HCT116 (cell line): ENCODE measurements at regions not wholly inside any gene's neighbourhood (a gene's known extent, or its start where the extent isn't known, plus 50 kb on each side); places are given as distances from the start of the nearest gene placed in this dataset.

Experiments used
- ATAC-seq: fragments of 200-7000 bp; cut with Tn5 transposase; 2 replicates; pipeline ENCODE4 v1.9.1; 2020; ENCODE audit warnings: mild to moderate bottlenecking, moderate library complexity
- BruUV-seq: library from RNA; stranded (reverse); fragments of 400-500 nt; replicated peaks from 2 replicates; lab custom pipeline; 2021; lab: Mats Ljungman, UMichigan
- CTCF ChIA-PET: fragments of 300-600 bp; sonication (Branson Sonifier 250); formaldehyde crosslinking; loops from one replicate; lab custom pipeline; 2021; ENCODE audit warnings: antibody characterized with exemption; lab: Charles Lee
- POLR2A ChIA-PET: fragments of 300-600, 350-600 bp; sonication (Branson Sonifier 250); formaldehyde crosslinking; loops from one replicate; lab custom pipeline; 2021; ENCODE audit warnings: antibody characterized with exemption; lab: Charles Lee
- RAD21 ChIA-PET, 2 experiments: fragments of 300-600 bp; sonication (Branson Sonifier 250); formaldehyde crosslinking; loops; one replicate each; lab custom pipeline; 2023; ENCODE audit warnings: low total read pairs in 2 of 2; ENCODE audit not compliant: uncharacterized antibody in 2 of 2, unreplicated experiment in 2 of 2, low non-redundant PET in 1 of 2; lab: Charles Lee
- DNase-seq: peaks from one replicate; pipeline ENCODE4 v3.0.0-alpha.2; 2010; ENCODE audit warnings: low read depth, low spot score
- H2AFZ ChIP-seq: fragments of 200-600 bp; shearing (Covaris generic), sonication (generic); 2 replicates; pipeline ENCODE4 v1.6.1; 2017; ENCODE audit warnings: low read depth, mixed run types, mixed read lengths, antibody characterized with exemption, low read length; ENCODE audit not compliant: poor library complexity, severe bottlenecking
- H3K27ac ChIP-seq: 2 replicates; pipeline ENCODE4 v1.5.1; 2012; ENCODE audit warnings: low read depth, low read length
- H3K27me3 ChIP-seq: fragments of 200-600 bp; sonication (generic); 2 replicates; pipeline ENCODE4 v1.6.1; 2016; ENCODE audit warnings: mixed run types, low read length, mixed read lengths; ENCODE audit not compliant: insufficient read depth
- H3K36me3 ChIP-seq, 2 experiments: fragments of 200-500 bp in 1 of 2; fragments of 200-600 bp in 1 of 2; sonication (Bioruptor generic) in 1 of 2; sonication (generic) in 1 of 2; 2 replicates each; pipeline versions ENCODE4 v1.5.1 to v1.6.1; 2014 to 2016; ENCODE audit warnings: low read length in 2 of 2, inconsistent platforms in 1 of 2, mixed read lengths in 1 of 2, mixed run types in 1 of 2; ENCODE audit not compliant: insufficient read depth in 2 of 2, control insufficient read depth in 1 of 2
- H3K4me1 ChIP-seq, 2 experiments: fragments of 200-600 bp in 1 of 2; sonication (generic) in 1 of 2; 2 replicates each; pipeline versions ENCODE4 v1.5.1 to v1.6.1; 2012 to 2017; ENCODE audit warnings: low read length in 2 of 2, inconsistent platforms in 1 of 2, mild to moderate bottlenecking in 1 of 2, mixed read lengths in 1 of 2, mixed run types in 1 of 2, moderate library complexity in 1 of 2; ENCODE audit not compliant: insufficient read depth in 2 of 2, control insufficient read depth in 1 of 2
- H3K4me2 ChIP-seq: fragments of 200-600 bp; sonication (generic); 2 replicates; pipeline ENCODE4 v1.6.1; 2017; ENCODE audit warnings: mixed run types, low read length, mixed read lengths
- H3K4me3 ChIP-seq, 2 experiments: fragments of 200-600 bp in 1 of 2; sonication (generic) in 1 of 2; replicated peaks in 1 of 2; 2 replicates each; pipeline ENCODE4 v1.5.1; 2011 to 2016; ENCODE audit warnings: low read length in 2 of 2, control low read depth in 1 of 2, low read depth in 1 of 2, mild to moderate bottlenecking in 1 of 2, mixed read lengths in 1 of 2, mixed run types in 1 of 2
- H3K79me2 ChIP-seq: fragments of 200-600 bp; sonication (generic); 2 replicates; pipeline ENCODE4 v1.6.1; 2017; ENCODE audit warnings: mild to moderate bottlenecking, mixed run types, low read length, moderate library complexity, mixed read lengths; ENCODE audit not compliant: insufficient read depth
- H3K9ac ChIP-seq: fragments of 200-600 bp; sonication (generic); 2 replicates; pipeline ENCODE4 v1.6.1; 2016; ENCODE audit warnings: low read length, mixed read lengths
- H3K9me2 ChIP-seq: fragments of 200-600 bp; sonication (generic), shearing (Covaris generic); 2 replicates; pipeline ENCODE4 v1.6.1; 2017; ENCODE audit warnings: mixed run types, mild to moderate bottlenecking, moderate library complexity; ENCODE audit not compliant: insufficient read depth
- H3K9me3 ChIP-seq, 2 experiments: fragments of 200-500 bp in 1 of 2; fragments of 200-600 bp in 1 of 2; sonication (Bioruptor generic) in 1 of 2; sonication (generic) in 1 of 2; 2 replicates each; pipeline ENCODE4 v1.6.1; 2014 to 2017; ENCODE audit warnings: low read length in 2 of 2, mixed read lengths in 2 of 2, inconsistent platforms in 1 of 2, low read depth in 1 of 2, mild to moderate bottlenecking in 1 of 2, mixed run types in 1 of 2, moderate library complexity in 1 of 2; ENCODE audit not compliant: control insufficient read depth in 1 of 2, insufficient read depth in 1 of 2
- H4K20me1 ChIP-seq: fragments of 200-600 bp; sonication (generic), shearing (Covaris generic); 2 replicates; pipeline ENCODE4 v1.6.1; 2017; ENCODE audit warnings: mixed run types, mild to moderate bottlenecking, moderate library complexity; ENCODE audit not compliant: insufficient read depth
- ATF3 ChIP-seq: IDR thresholded peaks from 2 replicates; pipeline ENCODE4 v1.6.1; 2012
- CBX3 ChIP-seq: IDR thresholded peaks from 2 replicates; pipeline ENCODE4 v1.6.1; 2012; ENCODE audit warnings: low read depth
- ELF1 ChIP-seq: IDR thresholded peaks from 2 replicates; pipeline ENCODE4 v1.6.1; 2012; ENCODE audit warnings: low read depth, borderline replicate concordance
- MAX ChIP-seq: IDR thresholded peaks from 2 replicates; pipeline ENCODE4 v1.6.1; 2012
- POLR2A ChIP-seq: IDR thresholded peaks from 2 replicates; pipeline ENCODE4 v1.7.0; 2011; ENCODE audit warnings: borderline replicate concordance; ENCODE audit not compliant: insufficient read depth, insufficient read length; ENCODE audit errors: extremely low read depth
- POLR2AphosphoS5 ChIP-seq: IDR thresholded peaks from 2 replicates; pipeline ENCODE4 v1.6.1; 2011; ENCODE audit warnings: mild to moderate bottlenecking, low read depth, low read length, moderate library complexity
- RAD21 ChIP-seq: IDR thresholded peaks from 2 replicates; pipeline ENCODE4 v1.6.1; 2012; ENCODE audit warnings: low read depth, mild to moderate bottlenecking
- REST ChIP-seq: IDR thresholded peaks from 2 replicates; pipeline ENCODE4 v1.6.1; 2012; ENCODE audit warnings: low read depth
- SP1 ChIP-seq: IDR thresholded peaks from 2 replicates; pipeline ENCODE4 v1.6.1; 2012; ENCODE audit warnings: low read depth
- SRF ChIP-seq: IDR thresholded peaks from 2 replicates; pipeline ENCODE4 v1.6.1; 2012; ENCODE audit warnings: low read depth
- TCF7L2 ChIP-seq: IDR thresholded peaks from 2 replicates; pipeline ENCODE4 v1.7.0; 2011; ENCODE audit warnings: borderline replicate concordance, inconsistent platforms; ENCODE audit not compliant: insufficient read depth, insufficient read length; ENCODE audit errors: extremely low read depth
- YY1 ChIP-seq: IDR thresholded peaks from 2 replicates; pipeline ENCODE4 v1.6.1; 2011; ENCODE audit warnings: low read length, low read depth, moderate library complexity, mild to moderate bottlenecking; ENCODE audit not compliant: insufficient replicate concordance; ENCODE audit errors: extremely low read depth
- ZFX ChIP-seq: fragments of 450-650 bp; IDR thresholded peaks from 2 replicates; pipeline ENCODE4 v1.6.1; 2017
- intact Hi-C: fragments of 100-400 bp; cut with micrococcal nuclease; formaldehyde crosslinking; loops from 2 replicates; pipeline ENCODE4 v1.10.0; 2022

GRCh38 chr21:28671549-28672195, 321.0 kb downstream of the LTN1 start:
- POLR2A ChIA-PET: no interaction called here
- Histone ChIP-seq H3K27ac (no peak overlapping the region), H3K4me2 (no peak overlapping the region), H4K20me1 (no peaks in the 10 kb centered on the region), H2AFZ (no peak overlapping the region), H3K9ac (no peak overlapping the region), H3K27me3 (no peaks in the 10 kb centered on the region), H3K79me2 (no peaks in the 10 kb centered on the region), H3K36me3 (no peaks in the 10 kb centered on the region), H3K9me3 (peaks cover 0 to 9% of the 10 kb centered on the region in 2 experiments; a peak in 2 of 4 replicates), H3K9me2 (no peaks in the 10 kb centered on the region), H3K4me3 (no peak overlapping the region), H3K4me1 (no peaks in the 10 kb centered on the region)
- RAD21 ChIA-PET: no interaction called here
- intact Hi-C loops: no loop called here
- no peak for ATAC-seq
- CTCF ChIA-PET: no interaction called here
- no peak for DNase-seq
- TF ChIP-seq ATF3 (no peak), POLR2A (no peak), MAX (no peak)
- no TSS peak for BruUV-seq

GRCh38 chr21:28669971-28670653, 322.6 kb downstream of the LTN1 start:
- intact Hi-C loops: no loop called here
- no peak overlapping the region for H3K4me3 ChIP-seq
- H3K9me3 ChIP-seq: peaks cover 0 to 6% of the 10 kb centered on the region in 2 experiments; a peak in 2 of 4 replicates
- H3K9ac ChIP-seq: no peak overlapping the region
- no peaks in the 10 kb centered on the region for H3K9me2 ChIP-seq
- ChIA-PET POLR2A (no interaction called here), CTCF (no interaction called here), RAD21 (no interaction called here)
- H3K4me2 ChIP-seq: no peak overlapping the region
- H3K4me1 ChIP-seq: no peaks in the 10 kb centered on the region
- no peaks in the 10 kb centered on the region for H3K27me3 ChIP-seq
- ATAC-seq (no peak), DNase-seq (no peak)
- no peak overlapping the region for H3K27ac ChIP-seq
- no peaks in the 10 kb centered on the region for H4K20me1 ChIP-seq
- no peaks in the 10 kb centered on the region for H3K36me3 ChIP-seq
- BruUV-seq: no TSS peak
- H2AFZ ChIP-seq: no peak overlapping the region
- H3K79me2 ChIP-seq: no peaks in the 10 kb centered on the region
- TF ChIP-seq ZFX (no peak), POLR2AphosphoS5 (no peak), POLR2A (no peak), SP1 (no peak), YY1 (no peak), REST (no peak), TCF7L2 (no peak), ELF1 (no peak), RAD21 (no peak), ATF3 (no peak), SRF (no peak), CBX3 (no peak)
